T-cell (primary cell): ENCODE measurements at regions not wholly inside any gene's neighbourhood (a gene's known extent, or its start where the extent isn't known, plus 50 kb on each side); places are given as distances from the start of the nearest gene placed in this dataset.

Experiments used
- ATAC-seq, 4 experiments: fragments of 200-7000 bp in 3 of 4; fragments of 150-1000 bp in 1 of 4; cut with Tn5 transposase; replicated peaks in 1 of 4; 1 replicate in 3 of 4; 2 replicates in 1 of 4; pipeline ENCODE4 v1.10.0; 2021; ENCODE audit warnings: moderate library complexity in 3 of 4, mild to moderate bottlenecking in 2 of 4, moderate number of reproducible peaks in 1 of 4
- CTCF ChIA-PET, 2 donors: fragments of 300-600 bp; sonication (Branson Sonifier 250); formaldehyde crosslinking; loops; one replicate each; lab custom pipeline; 2022; ENCODE audit warnings: antibody characterized with exemption in 2 of 2; lab: Charles Lee
- POLR2A ChIA-PET, 2 donors: fragments of 300-600 bp; sonication (Branson Sonifier 250); formaldehyde crosslinking; loops; one replicate each; lab custom pipeline; 2022; ENCODE audit warnings: antibody characterized with exemption in 2 of 2; lab: Charles Lee
- DNase-seq, 35 experiments: peaks; one replicate each; pipeline versions ENCODE4 v3.0.0 to v3.0.0-alpha.2; 2013 to 2023
- H3K27ac ChIP-seq: one replicate; pipeline ENCODE4 v1.5.1; 2013; ENCODE audit warnings: low read length
- H3K27me3 ChIP-seq, 2 experiments: replicated peaks in 1 of 2; 1 replicate in 1 of 2; 2 replicates in 1 of 2; pipeline versions ENCODE4 v1.6.1 to v1.7.0; 2013; ENCODE audit warnings: low read length in 1 of 2, mixed read lengths in 1 of 2; ENCODE audit not compliant: control insufficient read depth in 2 of 2, insufficient read depth in 2 of 2; ENCODE audit errors: extremely low read depth in 1 of 2
- H3K36me3 ChIP-seq, 2 donors: 1 replicate in 1 of 2; 2 replicates in 1 of 2; pipeline versions ENCODE4 v1.6.1 to v1.7.0; 2013; ENCODE audit warnings: low read length in 1 of 2; ENCODE audit not compliant: control insufficient read depth in 2 of 2, insufficient read depth in 1 of 2; ENCODE audit errors: extremely low read depth in 1 of 2
- H3K4me1 ChIP-seq, 2 experiments: 1 replicate in 1 of 2; 2 replicates in 1 of 2; pipeline versions ENCODE4 v1.6.1 to v1.7.0; 2013; ENCODE audit warnings: low read length in 2 of 2, mixed read lengths in 1 of 2; ENCODE audit not compliant: insufficient read depth in 2 of 2, control insufficient read depth in 1 of 2; ENCODE audit errors: extremely low read depth in 1 of 2
- H3K4me3 ChIP-seq, 2 donors: 1 replicate in 1 of 2; 2 replicates in 1 of 2; pipeline versions ENCODE4 v1.5.1 to v1.7.0; 2013; ENCODE audit warnings: mild to moderate bottlenecking in 2 of 2, low read length in 1 of 2, moderate library complexity in 1 of 2; ENCODE audit not compliant: control insufficient read depth in 1 of 2; ENCODE audit errors: extremely low read depth in 1 of 2
- H3K9me3 ChIP-seq: 2 replicates; pipeline ENCODE4 v1.7.0; 2013
- H3K27ac Mint-ChIP-seq, 2 donors: one replicate each; pipeline ENCODE4 v1.8.0; 2020 to 2021; ENCODE audit warnings: mild to moderate bottlenecking in 2 of 2, mixed read lengths in 2 of 2
- H3K27me3 Mint-ChIP-seq, 2 donors: one replicate each; pipeline ENCODE4 v1.8.0; 2021 to 2022; ENCODE audit warnings: mixed read lengths in 2 of 2
- H3K36me3 Mint-ChIP-seq: one replicate; pipeline ENCODE4 v1.8.0; 2021; ENCODE audit warnings: mixed read lengths
- H3K4me1 Mint-ChIP-seq, 3 donors: one replicate each; pipeline ENCODE4 v1.8.0; 2020 to 2022; ENCODE audit warnings: mixed read lengths in 3 of 3, mild to moderate bottlenecking in 1 of 3
- H3K4me3 Mint-ChIP-seq, 3 donors: one replicate each; pipeline ENCODE4 v1.8.0; 2020 to 2022; ENCODE audit warnings: mild to moderate bottlenecking in 3 of 3, mixed read lengths in 3 of 3, moderate library complexity in 3 of 3
- H3K9me3 Mint-ChIP-seq, 3 donors: one replicate each; pipeline ENCODE4 v1.8.0; 2020 to 2022; ENCODE audit warnings: mixed read lengths in 3 of 3
- WGBS: methylation state at CpG from one replicate; pipeline ENCODE4 v1.1.5; 2013; ENCODE audit warnings: missing lambda C conversion rate; ENCODE audit not compliant: insufficient coverage; 5-methylcytosine and 5-hydroxymethylcytosine counted together

- 80% methylated on average over 1 of the region's 3 CpGs for WGBS
- Histone ChIP-seq H3K9me3 (no peaks in the 10 kb centered on the region), H3K27me3 (no peaks in the 10 kb centered on the region), H3K27ac (no peak overlapping the region), H3K4me3 (no peak overlapping the region), H3K4me1 (peaks cover 0 to 6% of the 10 kb centered on the region in 2 experiments), H3K36me3 (no peaks in the 10 kb centered on the region)
- peaks cover 3 to 7% (median 5%) of the 10 kb centered on the region in 3 donors for H3K9me3 Mint-ChIP-seq
- DNase-seq (no peak), ATAC-seq (no peak)
- H3K36me3 Mint-ChIP-seq = no peaks in the 10 kb centered on the region
- no peak overlapping the region for H3K27ac Mint-ChIP-seq
- CTCF ChIA-PET = interaction anchor here in 1 of 2 donors (0.7 kb wide), 1 partner anchor 439 kb away, joined by 4 read pairs; no protein-coding TSS in a partner anchor
- no peaks in the 10 kb centered on the region for H3K27me3 Mint-ChIP-seq
- no peak overlapping the region for H3K4me3 Mint-ChIP-seq
- H3K4me1 Mint-ChIP-seq = peaks cover 22 to 47% (median 29%) of the 10 kb centered on the region in 3 donors
- POLR2A ChIA-PET = no interaction called here
Observed at GRCh38 chr2:147521936-147522335, 322.9 kb upstream of the ACVR2A start.

GRCh38 chr2:147520817-147521216 is 324.0 kb upstream of the ACVR2A start:
- no peak for ATAC-seq
- Histone ChIP-seq H3K36me3 (no peaks in the 10 kb centered on the region), H3K4me1 (peaks cover 0 to 2% of the 10 kb centered on the region in 2 experiments), H3K9me3 (no peaks in the 10 kb centered on the region), H3K27me3 (no peaks in the 10 kb centered on the region), H3K27ac (no peak overlapping the region), H3K4me3 (no peak overlapping the region)
- ChIA-PET CTCF (no interaction called here), POLR2A (no interaction called here)
- Mint-ChIP-seq H3K27me3 (no peaks in the 10 kb centered on the region), H3K4me3 (no peak overlapping the region), H3K9me3 (peaks cover 3 to 7% (median 5%) of the 10 kb centered on the region in 3 donors), H3K4me1 (peaks cover 15 to 39% (median 20%) of the 10 kb centered on the region in 3 donors), H3K27ac (no peak overlapping the region), H3K36me3 (no peaks in the 10 kb centered on the region)
- WGBS = 61% methylated on average over 3 of the region's 3 CpGs
- no peak for DNase-seq

- no peaks in the 10 kb centered on the region for H3K27me3 Mint-ChIP-seq
- H3K27ac ChIP-seq = no peak overlapping the region
- CTCF ChIA-PET = interaction anchor here in 1 of 2 donors (0.6 kb wide), 1 partner anchor 306 kb away, joined by 5 read pairs; no protein-coding TSS in a partner anchor
- no peak overlapping the region for H3K4me3 Mint-ChIP-seq
- H3K27me3 ChIP-seq = no peaks in the 10 kb centered on the region
- POLR2A ChIA-PET = no interaction called here
- DNase-seq (no peak), ATAC-seq (no peak)
- H3K27ac Mint-ChIP-seq = no peak overlapping the region
- no peaks in the 10 kb centered on the region for H3K36me3 Mint-ChIP-seq
- H3K9me3 Mint-ChIP-seq = peaks cover 3 to 7% (median 5%) of the 10 kb centered on the region in 3 donors
- 93% methylated on average over 2 of the region's 2 CpGs for WGBS
- no peaks in the 10 kb centered on the region for H3K9me3 ChIP-seq
- no peak overlapping the region for H3K4me3 ChIP-seq
- H3K4me1 Mint-ChIP-seq = peaks cover 9 to 28% (median 13%) of the 10 kb centered on the region in 3 donors
- no peaks in the 10 kb centered on the region for H3K36me3 ChIP-seq
- no peaks in the 10 kb centered on the region for H3K4me1 ChIP-seq
Observed at GRCh38 chr2:147519178-147519577, 325.7 kb upstream of the ACVR2A start.

GRCh38 chr2:147515213-147515612 is 329.6 kb upstream of the ACVR2A start:
- H3K4me1 ChIP-seq = peaks cover 0 to 5% of the 10 kb centered on the region in 2 experiments
- Mint-ChIP-seq H3K27ac (peak overlapping the region in 1 of 2 donors; percentile 23), H3K36me3 (no peaks in the 10 kb centered on the region), H3K4me3 (no peak overlapping the region), H3K4me1 (peaks cover 14 to 23% (median 16%) of the 10 kb centered on the region in 3 donors), H3K9me3 (no peaks in the 10 kb centered on the region), H3K27me3 (no peaks in the 10 kb centered on the region)
- H3K27ac ChIP-seq = no peak overlapping the region
- H3K9me3 ChIP-seq = no peaks in the 10 kb centered on the region
- ChIA-PET CTCF (no interaction called here), POLR2A (no interaction called here)
- no peak for DNase-seq
- no peak for ATAC-seq
- H3K4me3 ChIP-seq = no peak overlapping the region
- no peaks in the 10 kb centered on the region for H3K36me3 ChIP-seq
- WGBS = no CpG with 5 or more reads among the region's 1 CpG
- H3K27me3 ChIP-seq = peaks cover 0 to 3% of the 10 kb centered on the region in 2 experiments

GRCh38 chr2:147512206-147512605 is 332.6 kb upstream of the ACVR2A start:
- no peak overlapping the region for H3K27ac ChIP-seq
- no peak for DNase-seq
- H3K4me3 ChIP-seq = no peak overlapping the region
- peaks cover 0 to 5% of the 10 kb centered on the region in 2 experiments for H3K4me1 ChIP-seq
- no peaks in the 10 kb centered on the region for H3K27me3 Mint-ChIP-seq
- no peaks in the 10 kb centered on the region for H3K9me3 Mint-ChIP-seq
- ChIA-PET POLR2A (no interaction called here), CTCF (no interaction called here)
- peak overlapping the region in 1 of 2 donors; percentile 37 for H3K27ac Mint-ChIP-seq
- H3K4me1 Mint-ChIP-seq = peaks cover 14 to 22% (median 16%) of the 10 kb centered on the region in 3 donors
- no peaks in the 10 kb centered on the region for H3K9me3 ChIP-seq
- H3K27me3 ChIP-seq = peaks cover 0 to 3% of the 10 kb centered on the region in 2 experiments
- H3K36me3 Mint-ChIP-seq = no peaks in the 10 kb centered on the region
- 73% methylated on average over 1 of the region's 5 CpGs for WGBS
- no peak overlapping the region for H3K4me3 Mint-ChIP-seq
- ATAC-seq = no peak
- no peaks in the 10 kb centered on the region for H3K36me3 ChIP-seq

GRCh38 chr2:147511491-147511948 is 333.3 kb upstream of the ACVR2A start:
- peak in 11 of 35 experiments; percentile 2 to 28 (median 9) for DNase-seq
- POLR2A ChIA-PET = no interaction called here
- no peak overlapping the region for H3K4me3 Mint-ChIP-seq

More at GRCh38 chr2:147511491-147511948, 333.3 kb upstream of the ACVR2A start:
- Histone ChIP-seq H3K4me3 (no peak overlapping the region), H3K9me3 (no peaks in the 10 kb centered on the region), H3K27ac (no peak overlapping the region), H3K4me1 (peaks cover 0 to 5% of the 10 kb centered on the region in 2 experiments), H3K36me3 (no peaks in the 10 kb centered on the region), H3K27me3 (peaks cover 0 to 3% of the 10 kb centered on the region in 2 experiments)
- peak overlapping the region in 1 of 2 donors; percentile 37 for H3K27ac Mint-ChIP-seq
- H3K27me3 Mint-ChIP-seq = no peaks in the 10 kb centered on the region
- CTCF ChIA-PET = no interaction called here
- no peaks in the 10 kb centered on the region for H3K9me3 Mint-ChIP-seq
- WGBS = 20% methylated on average over 2 of the region's 6 CpGs
- peak; percentile 83 to 90 (median 88) for ATAC-seq
- H3K4me1 Mint-ChIP-seq = peaks cover 14 to 22% (median 16%) of the 10 kb centered on the region in 3 donors
- no peaks in the 10 kb centered on the region for H3K36me3 Mint-ChIP-seq
